SJCRH30 (cell line): ENCODE measurements at regions not wholly inside any gene's neighbourhood (a gene's known extent, or its start where the extent isn't known, plus 50 kb on each side); places are given as distances from the start of the nearest gene placed in this dataset.
"Not testable (repeated sequence)": the region's sequence is repeated elsewhere in the genome, so short reads cannot be mapped to it uniquely, and the experiment has no call there.

ENCODE experiments used
- DNase-seq, 2 experiments: peaks; one replicate each; pipeline ENCODE4 v3.0.0-alpha.2; 2015 to 2020
- H3K27ac ChIP-seq: fragments of 250-450 bp; sonication (Bioruptor Pico); 2 replicates; pipeline ENCODE4 v1.5.1; 2020; ENCODE audit warnings: mild to moderate bottlenecking, moderate library complexity
- H3K27me3 ChIP-seq: fragments of 250-450 bp; sonication (Bioruptor Pico); 2 replicates; pipeline ENCODE4 v1.5.1; 2020; ENCODE audit warnings: mild to moderate bottlenecking, moderate library complexity
- H3K36me3 ChIP-seq: fragments of 250-450 bp; sonication (Bioruptor Pico); 2 replicates; pipeline ENCODE4 v1.5.1; 2020; ENCODE audit warnings: mild to moderate bottlenecking, moderate library complexity
- H3K4me1 ChIP-seq: fragments of 250-450 bp; sonication (Bioruptor Pico); 2 replicates; pipeline ENCODE4 v1.5.1; 2020; ENCODE audit warnings: mild to moderate bottlenecking, moderate library complexity
- H3K4me3 ChIP-seq: fragments of 250-450 bp; sonication (Bioruptor Pico); 2 replicates; pipeline ENCODE4 v1.5.1; 2020; ENCODE audit warnings: mild to moderate bottlenecking, moderate library complexity
- H3K9me3 ChIP-seq: fragments of 250-450 bp; sonication (Bioruptor Pico); replicated peaks from 2 replicates; pipeline ENCODE4 v1.5.1; 2020; ENCODE audit warnings: mild to moderate bottlenecking, moderate library complexity

DNA sequence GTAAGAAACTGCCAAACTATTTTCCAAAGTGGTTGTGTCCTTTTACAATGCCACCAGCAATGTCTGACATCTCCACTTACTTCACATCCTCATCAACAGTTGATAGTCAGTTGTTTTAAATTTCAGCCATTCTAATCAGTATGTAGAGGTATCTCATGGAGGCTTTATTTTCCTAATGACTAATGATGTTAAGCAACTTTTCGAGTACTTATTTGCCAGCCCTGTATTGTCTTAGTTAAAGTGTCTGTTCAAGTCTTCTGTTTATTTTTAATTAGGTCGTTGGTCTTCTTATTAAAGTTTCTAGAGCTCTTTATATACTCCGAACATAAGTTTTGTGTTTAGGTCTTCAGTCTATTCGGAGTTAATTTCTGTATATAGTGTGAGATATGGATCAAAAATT lies 54.9 kb upstream of the NBPF12 start:
- not testable (repeated sequence) for H3K36me3 ChIP-seq, H3K27me3 ChIP-seq, H3K4me1 ChIP-seq, H3K27ac ChIP-seq, H3K9me3 ChIP-seq, H3K4me3 ChIP-seq, DNase-seq

DNA sequence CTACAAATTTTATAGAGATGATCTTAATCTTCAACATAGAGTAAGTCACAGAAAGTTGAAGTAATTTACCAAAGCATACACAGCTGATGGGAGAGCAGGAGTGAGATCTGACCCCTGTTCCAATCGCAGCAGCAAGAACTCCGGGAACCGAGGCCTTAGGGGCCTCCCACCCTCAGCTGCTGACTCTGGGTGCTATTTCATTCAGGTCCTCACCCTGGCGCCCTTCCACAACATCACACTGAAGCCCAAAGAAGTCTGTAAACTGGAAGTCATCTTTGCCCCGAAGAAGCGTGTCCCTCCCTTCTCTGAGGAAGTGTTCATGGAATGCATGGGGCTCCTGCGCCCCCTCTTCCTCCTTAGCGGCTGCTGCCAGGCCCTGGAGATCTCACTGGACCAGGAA lies 57.0 kb upstream of the NBPF12 start:
- DNase-seq, H3K4me3 ChIP-seq, H3K36me3 ChIP-seq, H3K27me3 ChIP-seq, H3K4me1 ChIP-seq, H3K9me3 ChIP-seq, H3K27ac ChIP-seq: not testable (repeated sequence)

DNA sequence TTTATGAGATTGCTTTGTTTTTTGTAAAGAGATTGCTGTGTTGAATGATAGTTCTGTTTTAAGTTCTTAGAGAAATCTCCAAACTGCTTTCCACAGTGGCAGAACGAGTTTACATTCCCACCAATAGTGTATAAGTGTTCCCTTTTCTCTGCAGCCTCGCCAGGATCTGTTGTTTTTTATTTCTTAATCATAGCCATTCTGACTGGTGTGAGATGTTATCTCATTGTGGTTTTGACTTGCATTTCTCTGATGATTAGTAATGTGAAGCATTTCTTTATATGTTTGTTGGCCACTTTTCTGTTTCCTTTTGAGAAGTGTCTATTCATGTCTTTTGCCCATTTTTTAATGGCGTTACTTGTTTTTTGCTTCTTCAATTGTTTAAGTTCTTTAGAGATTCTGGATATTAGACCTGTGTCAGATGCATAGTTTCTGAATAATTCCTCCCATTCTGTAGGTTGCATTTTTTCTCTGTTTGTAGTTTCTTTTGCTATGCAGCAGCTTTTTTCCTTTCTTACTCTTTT lies 74.3 kb upstream of the NBPF12 start:
- H3K36me3 ChIP-seq, H3K27ac ChIP-seq, H3K9me3 ChIP-seq, DNase-seq, H3K27me3 ChIP-seq, H3K4me1 ChIP-seq, H3K4me3 ChIP-seq: not testable (repeated sequence)

DNA sequence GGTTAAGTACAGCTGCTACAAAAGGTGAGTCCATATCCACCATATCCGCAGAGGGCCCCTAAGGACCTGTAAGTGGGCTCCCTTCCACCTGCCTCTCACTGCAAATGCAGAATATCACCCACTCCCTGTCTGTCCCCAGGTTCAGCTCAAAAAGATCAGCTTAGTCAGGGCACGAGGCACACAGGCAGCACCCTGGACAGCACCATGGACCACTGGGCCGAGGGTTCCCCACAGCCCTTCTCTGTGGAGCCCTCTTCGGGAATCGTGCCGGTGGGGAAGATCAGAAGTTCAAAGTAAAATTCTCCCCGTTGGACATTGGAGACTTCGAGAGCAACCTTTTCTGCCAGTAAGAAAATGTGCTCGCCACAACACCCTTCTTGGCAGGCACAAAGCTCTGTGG lies 85.0 kb upstream of the NBPF12 start:
- peak; percentile 1 to 3 for DNase-seq
- not testable (repeated sequence) for H3K27ac ChIP-seq, H3K27me3 ChIP-seq, H3K4me1 ChIP-seq, H3K36me3 ChIP-seq, H3K4me3 ChIP-seq, H3K9me3 ChIP-seq

DNA sequence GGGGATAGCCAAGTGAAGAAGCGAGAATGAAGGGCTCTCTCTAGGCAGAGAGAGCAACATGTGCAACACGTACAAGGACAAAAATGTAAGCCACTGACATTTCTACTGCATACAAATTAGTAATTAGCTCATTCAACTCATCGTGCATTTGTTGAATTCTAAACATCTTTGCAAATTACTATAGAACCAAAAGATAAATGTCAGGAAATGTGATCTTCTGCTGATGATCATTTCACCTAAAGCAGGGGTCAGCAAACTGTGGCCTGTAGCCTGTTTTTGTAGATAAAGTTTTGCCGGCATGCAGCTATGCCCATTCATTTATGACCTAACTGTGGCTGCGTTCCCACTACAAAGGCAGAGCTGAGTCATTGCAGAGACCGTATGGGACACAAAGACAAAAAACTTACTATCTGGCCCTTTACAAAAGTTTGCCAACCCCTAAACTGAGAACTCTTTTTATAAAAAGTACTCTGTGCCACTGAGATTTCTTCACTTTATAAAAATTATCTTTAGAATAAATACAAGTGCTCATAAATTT lies 87.7 kb upstream of the NBPF12 start:
- not testable (repeated sequence) for DNase-seq, H3K36me3 ChIP-seq, H3K27ac ChIP-seq, H3K4me1 ChIP-seq, H3K9me3 ChIP-seq, H3K4me3 ChIP-seq, H3K27me3 ChIP-seq

DNA sequence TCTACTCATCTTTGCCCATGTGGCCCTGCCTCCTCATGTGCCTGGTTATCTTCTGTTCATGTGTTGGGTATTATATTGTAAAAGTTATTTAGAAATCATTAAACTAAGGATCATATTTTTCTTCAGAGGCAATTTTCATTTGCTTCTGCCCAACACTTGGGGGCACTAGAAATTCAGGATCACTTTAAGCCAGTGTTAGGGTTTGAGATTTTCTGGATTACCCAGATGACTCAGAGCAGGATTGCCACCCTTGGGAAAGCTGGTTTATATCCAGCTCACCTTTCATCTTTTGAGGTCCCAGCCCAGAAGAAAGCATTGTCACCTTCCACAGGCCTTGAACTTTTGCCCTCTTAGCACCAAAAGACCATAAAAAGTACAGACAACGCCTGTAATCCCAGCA lies 99.4 kb upstream of the NBPF12 start:
- H3K4me1 ChIP-seq, H3K27ac ChIP-seq, DNase-seq, H3K36me3 ChIP-seq, H3K4me3 ChIP-seq, H3K9me3 ChIP-seq, H3K27me3 ChIP-seq: not testable (repeated sequence)

DNA sequence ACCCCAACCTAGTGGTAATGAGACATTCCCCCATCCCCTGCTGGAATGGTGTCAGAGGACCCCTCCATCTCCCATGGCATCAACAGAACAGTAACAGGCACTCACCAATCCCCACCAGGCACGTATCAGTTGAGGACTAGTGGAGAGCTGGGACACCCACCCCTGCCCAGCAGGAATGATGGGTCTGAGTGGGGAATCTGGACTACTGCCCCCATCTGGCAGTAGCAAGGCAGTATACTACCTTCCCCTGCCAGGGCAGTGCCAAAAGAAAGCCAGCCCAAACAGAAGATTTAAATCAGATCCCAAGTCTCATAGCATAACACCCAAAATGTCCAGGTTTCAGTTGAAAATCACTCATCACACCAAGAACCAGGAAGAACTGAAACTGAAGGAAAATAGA lies 111.2 kb upstream of the NBPF12 start:
- DNase-seq, H3K27me3 ChIP-seq, H3K4me1 ChIP-seq, H3K4me3 ChIP-seq, H3K36me3 ChIP-seq, H3K27ac ChIP-seq, H3K9me3 ChIP-seq: not testable (repeated sequence)

DNA sequence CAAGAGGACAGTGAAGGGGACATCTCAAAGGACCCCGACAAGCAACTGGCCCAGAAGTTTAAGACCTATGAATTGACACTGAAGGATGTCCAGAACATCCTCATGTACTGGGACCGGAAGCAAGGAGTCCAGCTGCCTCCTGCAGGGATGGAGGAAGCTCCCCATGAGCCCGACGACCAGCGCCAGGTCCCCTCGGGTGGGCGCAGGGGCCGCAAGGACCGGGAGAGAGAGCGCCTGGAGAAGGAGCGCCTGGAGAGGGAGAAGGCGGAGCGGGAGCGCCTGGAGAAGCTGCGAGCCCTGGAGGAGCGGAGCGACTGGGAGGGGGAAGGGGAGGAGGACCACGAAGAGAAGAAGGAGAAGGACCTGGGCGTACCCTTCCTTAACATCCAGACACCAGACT lies 143.9 kb upstream of the NBPF12 start:
- H3K4me3 ChIP-seq, H3K4me1 ChIP-seq, H3K27ac ChIP-seq, H3K9me3 ChIP-seq, H3K27me3 ChIP-seq, H3K36me3 ChIP-seq, DNase-seq: not testable (repeated sequence)

DNA sequence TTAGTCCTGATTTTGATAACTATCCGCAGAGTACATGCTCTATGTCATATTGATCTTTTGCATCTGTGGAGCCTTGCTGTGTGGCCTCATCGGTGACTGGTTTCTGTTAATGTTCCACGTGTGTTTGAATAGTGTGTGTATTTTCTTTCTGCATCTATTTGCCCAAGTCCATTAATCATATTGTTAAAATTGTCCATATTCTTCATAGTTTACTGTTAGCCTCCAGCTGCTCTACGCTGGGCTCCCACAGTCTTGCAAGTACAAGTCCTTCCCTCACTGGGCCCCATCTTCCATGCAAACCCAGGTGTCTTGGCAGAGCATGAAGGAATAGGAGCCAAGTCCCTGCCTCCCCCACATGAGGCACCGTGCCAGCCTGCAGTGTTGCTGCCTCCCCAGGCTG lies 145.4 kb upstream of the NBPF12 start:
- DNase-seq, H3K9me3 ChIP-seq, H3K27ac ChIP-seq, H3K36me3 ChIP-seq, H3K4me1 ChIP-seq, H3K4me3 ChIP-seq, H3K27me3 ChIP-seq: not testable (repeated sequence)

DNA sequence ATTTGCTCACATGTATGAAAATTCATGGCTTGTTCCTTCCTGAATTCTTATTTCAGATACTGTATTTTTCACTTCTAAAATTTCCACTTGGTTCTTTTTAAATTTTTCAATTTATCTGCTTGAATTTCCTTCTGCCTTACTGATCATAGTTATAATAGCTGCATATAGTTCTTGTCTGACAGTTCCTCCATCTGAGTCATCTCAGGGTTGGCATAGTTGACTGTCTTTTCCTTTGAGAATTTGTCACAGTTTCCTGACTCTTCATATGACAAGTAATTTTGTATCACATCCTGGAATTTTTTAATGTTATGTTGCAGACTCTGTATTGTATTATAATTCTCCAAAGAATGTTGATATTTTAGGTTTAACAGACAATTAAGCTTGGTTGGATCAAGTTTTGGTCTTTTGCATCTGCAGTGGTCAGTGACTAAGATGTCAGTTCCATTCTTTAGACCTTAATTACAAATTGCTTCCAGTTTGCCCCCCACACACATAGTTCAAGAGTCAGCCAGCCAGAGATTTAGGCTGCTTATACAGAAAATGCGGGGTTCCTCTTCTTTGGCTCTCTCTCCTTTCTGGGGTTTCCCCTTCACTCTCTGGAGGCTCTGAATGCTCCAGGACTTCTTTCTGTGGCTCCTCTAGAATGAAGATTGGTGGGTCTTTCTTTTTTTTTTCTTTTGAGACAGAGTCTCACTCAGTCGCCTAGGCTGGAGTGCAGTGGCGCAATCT lies 153.7 kb upstream of the NBPF12 start:
- not testable (repeated sequence) for H3K27ac ChIP-seq, H3K4me1 ChIP-seq, H3K27me3 ChIP-seq, H3K36me3 ChIP-seq, H3K4me3 ChIP-seq, H3K9me3 ChIP-seq, DNase-seq

DNA sequence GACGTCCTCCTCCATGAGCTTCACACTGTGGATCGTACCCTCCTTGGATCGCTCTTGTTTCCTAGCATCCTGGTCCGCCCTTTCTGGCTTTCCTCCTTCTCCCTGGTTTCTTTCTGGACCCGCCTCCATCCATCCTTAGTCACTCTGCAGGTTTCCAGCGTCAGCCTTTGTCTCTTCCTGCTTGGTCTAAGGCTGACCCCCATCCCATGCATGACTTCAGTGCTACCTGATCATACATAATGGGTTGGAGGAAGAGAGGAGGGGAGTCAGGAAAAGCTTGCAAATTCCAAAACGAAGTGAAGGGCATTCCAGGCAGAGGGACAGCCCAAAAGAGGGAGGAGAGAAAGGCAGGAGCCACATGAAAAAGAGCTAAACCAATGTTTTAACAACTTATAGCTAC lies 156.9 kb upstream of the NBPF12 start:
- H3K4me3 ChIP-seq, H3K36me3 ChIP-seq, H3K9me3 ChIP-seq, H3K27ac ChIP-seq, H3K4me1 ChIP-seq, DNase-seq, H3K27me3 ChIP-seq: not testable (repeated sequence)

DNA sequence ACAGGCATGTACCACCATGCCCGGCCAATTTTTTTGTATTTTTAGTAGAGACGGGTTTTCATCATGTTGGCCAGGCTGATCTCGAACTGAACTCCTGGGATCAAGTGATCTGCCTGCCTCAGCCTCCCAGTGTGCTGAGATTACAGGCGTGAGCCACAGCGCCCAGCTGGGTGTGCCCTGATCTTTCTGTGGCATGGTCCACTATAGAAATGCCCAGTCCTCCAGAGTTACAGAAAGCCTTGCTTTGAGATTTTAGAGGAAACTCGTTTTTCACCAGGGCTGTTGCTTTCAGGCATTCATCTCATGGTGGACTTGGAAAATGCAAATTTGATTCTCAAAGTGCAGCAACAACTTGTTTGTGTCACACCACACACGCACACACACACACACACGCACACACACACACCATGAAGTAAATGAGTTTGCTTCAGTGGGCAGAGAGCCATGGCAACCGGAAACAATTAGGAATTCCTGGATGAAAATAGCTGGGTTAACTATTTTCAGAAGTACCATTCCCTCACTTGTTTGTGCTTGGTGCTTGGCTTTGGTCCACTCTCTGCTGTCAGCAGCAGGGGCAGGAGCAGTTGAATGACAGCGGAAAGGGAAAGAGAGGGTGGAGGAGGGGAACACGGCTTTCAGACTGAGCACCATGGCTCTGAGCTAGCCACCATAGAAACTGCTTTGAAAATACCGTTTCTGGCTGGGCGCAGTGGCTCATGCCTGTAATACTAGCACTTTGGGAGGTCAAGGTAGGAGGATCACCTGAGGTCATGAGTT lies 160.1 kb upstream of the NBPF12 start:
- not testable (repeated sequence) for H3K27ac ChIP-seq, H3K9me3 ChIP-seq, H3K4me1 ChIP-seq, DNase-seq, H3K4me3 ChIP-seq, H3K27me3 ChIP-seq, H3K36me3 ChIP-seq

DNA sequence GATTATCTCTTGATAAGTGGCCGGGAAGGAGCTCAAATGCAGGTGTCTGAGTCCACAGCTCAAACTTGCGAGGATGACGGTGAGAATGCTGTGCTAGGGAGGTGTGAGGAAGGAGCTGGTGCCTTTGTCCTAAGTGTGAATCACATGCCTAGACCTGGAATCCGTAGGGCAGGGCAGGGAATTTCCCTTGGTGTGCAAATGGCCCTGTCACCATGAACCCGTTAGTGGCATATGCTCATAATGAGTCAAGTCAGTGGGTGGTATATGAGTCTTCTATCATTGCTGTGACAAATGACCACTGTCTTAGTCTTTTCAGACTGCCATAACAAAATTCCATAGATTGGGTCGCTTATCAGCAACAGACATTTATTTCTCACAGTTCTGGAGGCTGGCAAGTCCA lies 163.1 kb upstream of the NBPF12 start:
- H3K4me1 ChIP-seq, H3K27me3 ChIP-seq, H3K9me3 ChIP-seq, H3K27ac ChIP-seq, DNase-seq, H3K36me3 ChIP-seq, H3K4me3 ChIP-seq: not testable (repeated sequence)

DNA sequence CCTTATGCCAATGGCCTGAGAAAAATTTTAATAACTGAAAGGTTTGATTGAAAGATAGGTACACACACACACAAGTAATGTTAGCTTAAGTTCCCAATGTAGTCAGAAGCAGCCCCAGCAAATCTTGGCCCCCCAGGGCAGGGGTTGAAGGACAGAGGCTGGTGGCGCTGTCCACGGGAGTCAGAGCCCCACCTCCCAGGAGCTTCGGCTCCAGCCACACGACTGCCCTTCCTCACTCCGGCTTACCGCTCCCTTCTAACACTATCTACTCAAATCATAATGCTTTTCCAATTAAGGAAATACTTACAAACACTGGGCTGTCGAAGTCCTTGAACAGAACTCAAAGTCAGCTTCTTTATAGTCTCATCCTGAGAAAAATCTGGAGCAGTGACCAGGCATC lies 163.9 kb upstream of the NBPF12 start:
- not testable (repeated sequence) for H3K36me3 ChIP-seq, DNase-seq, H3K27ac ChIP-seq, H3K27me3 ChIP-seq, H3K4me1 ChIP-seq, H3K9me3 ChIP-seq, H3K4me3 ChIP-seq

DNA sequence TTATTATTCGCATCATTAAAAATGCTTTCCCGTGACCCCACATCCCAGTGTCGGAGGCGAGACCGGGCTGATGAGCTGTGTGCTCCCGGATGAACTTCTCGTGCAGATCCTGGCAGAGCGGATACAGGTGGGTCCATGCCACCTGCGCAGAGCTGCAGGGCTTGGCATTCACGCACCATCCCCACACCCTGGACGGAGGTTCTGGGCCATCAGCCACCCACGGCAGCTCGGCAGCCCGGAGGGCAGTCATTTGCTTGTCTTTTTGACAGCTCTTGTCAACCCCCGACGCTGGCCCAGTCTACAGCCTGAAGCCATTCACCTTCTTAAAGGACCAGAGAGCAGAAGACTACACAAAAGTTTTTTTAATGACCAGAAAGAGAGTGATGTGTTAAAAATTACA lies 166.7 kb upstream of the NBPF12 start:
- not testable (repeated sequence) for H3K27ac ChIP-seq, DNase-seq, H3K27me3 ChIP-seq, H3K9me3 ChIP-seq, H3K4me1 ChIP-seq, H3K36me3 ChIP-seq, H3K4me3 ChIP-seq

DNA sequence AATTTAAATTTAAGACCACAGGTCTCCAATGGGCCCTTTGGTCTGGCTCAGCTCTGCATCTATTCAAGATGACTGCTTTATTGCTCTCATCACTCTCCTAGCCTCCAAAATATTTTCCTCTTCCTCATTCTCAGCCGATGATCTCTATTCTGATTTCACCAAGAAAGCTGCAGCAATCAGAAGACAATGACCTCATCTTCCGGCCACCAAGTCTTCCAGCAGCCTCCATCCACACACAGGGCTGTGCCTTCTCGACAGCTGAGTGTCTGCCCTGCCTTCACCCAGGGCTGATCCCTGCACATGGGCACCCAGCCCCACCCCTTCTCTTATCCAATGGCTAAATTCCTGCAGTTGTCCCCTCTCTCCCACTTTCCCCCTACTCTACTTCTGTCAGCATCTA lies 167.1 kb upstream of the NBPF12 start:
- DNase-seq, H3K27me3 ChIP-seq, H3K9me3 ChIP-seq, H3K36me3 ChIP-seq, H3K27ac ChIP-seq, H3K4me3 ChIP-seq, H3K4me1 ChIP-seq: not testable (repeated sequence)
